Kidney tubule cell (primary cell): ENCODE measurements at regions not wholly inside any gene's neighbourhood (a gene's known extent, or its start where the extent isn't known, plus 50 kb on each side); places are given as distances from the start of the nearest gene placed in this dataset.
A peak's percentile ranks its signal among the peaks of the same experiment; 100 is the strongest.
"Not testable (repeated sequence)": the region's sequence is repeated elsewhere in the genome, so short reads cannot be mapped to it uniquely, and the experiment has no call there.

ENCODE experiments used
- DNase-seq: peaks from one replicate; pipeline ENCODE4 v3.0.0-alpha.2; 2018; ENCODE audit warnings: low spot score

GRCh38 chr7:24134535-24134934, 149.5 kb upstream of the NPY start:
- no peak for DNase-seq

- no peak for DNase-seq
Observed at GRCh38 chr7:24135003-24135817, 148.8 kb upstream of the NPY start.

GRCh38 chr7:24137338-24137737, 146.7 kb upstream of the NPY start:
- no peak for DNase-seq

- no peak for DNase-seq
Observed at GRCh38 chr7:24138343-24138742, 145.6 kb upstream of the NPY start.

GRCh38 chr7:24140001-24140400, 144.0 kb upstream of the NPY start:
- no peak for DNase-seq

- DNase-seq: no peak
Observed at GRCh38 chr7:24141874-24142509, 142.0 kb upstream of the NPY start.

- no peak for DNase-seq
Observed at GRCh38 chr7:24143547-24143946, 140.4 kb upstream of the NPY start.

GRCh38 chr7:24151944-24152343, 132.0 kb upstream of the NPY start:
- no peak for DNase-seq

- peak; percentile 3 for DNase-seq
Observed at GRCh38 chr7:24152356-24152755, 131.6 kb upstream of the NPY start.

GRCh38 chr7:24152877-24153472, 131.0 kb upstream of the NPY start:
- no peak for DNase-seq

GRCh38 chr7:24157666-24158065, 126.3 kb upstream of the NPY start:
- DNase-seq: no peak

GRCh38 chr7:24158975-24159374, 125.0 kb upstream of the NPY start:
- DNase-seq: no peak

GRCh38 chr7:24164401-24164800, 119.6 kb upstream of the NPY start:
- no peak for DNase-seq

GRCh38 chr7:24169077-24169624, 114.8 kb upstream of the NPY start:
- no peak for DNase-seq

GRCh38 chr7:24171951-24172350, 112.0 kb upstream of the NPY start:
- not testable (repeated sequence) for DNase-seq

- DNase-seq: no peak
Observed at GRCh38 chr7:24172856-24173255, 111.1 kb upstream of the NPY start.

GRCh38 chr7:24175603-24176002, 108.4 kb upstream of the NPY start:
- DNase-seq: no peak

- no peak for DNase-seq
Observed at GRCh38 chr7:24178811-24179570, 105.0 kb upstream of the NPY start.

- DNase-seq: no peak
Observed at GRCh38 chr7:24191362-24191761, 92.6 kb upstream of the NPY start.

GRCh38 chr7:24192053-24192452, 91.9 kb upstream of the NPY start:
- no peak for DNase-seq

GRCh38 chr7:24192691-24193090, 91.3 kb upstream of the NPY start:
- DNase-seq: no peak

GRCh38 chr7:24197852-24198251, 86.1 kb upstream of the NPY start:
- DNase-seq: peak; percentile 72
